ENCODE measurements at regions not wholly inside any gene's neighbourhood (a gene's known extent, or its start where the extent isn't known, plus 50 kb on each side); places are given as distances from the start of the nearest gene placed in this dataset.

GRCh38 chr2:187989925-187990623 lies 301.6 kb upstream of the GULP1 start (continued):
- TF ChIP-seq ZNF462 (CRISPR knock-in tag; IDR thresholded peaks at IDR 0.05) (no peak), STAT1 (IDR thresholded peaks at IDR 0.05; ENCODE audit: unreplicated experiment) (no peak), POLR2AphosphoS5 (IDR thresholded peaks at IDR 0.05; ENCODE audit: low read depth) (no peak), NANOG (IDR thresholded peaks at IDR 0.05; ENCODE audit: borderline replicate concordance) (no peak)

- no peaks in the 10 kb centered on the region for H4K20me1 ChIP-seq (replicated peaks; ENCODE audit: insufficient read depth)
- H3K27me3 ChIP-seq (ENCODE audit: insufficient read depth): no peaks in the 10 kb centered on the region
- DNase-seq (ENCODE audit: low spot score): no peak
- no peak overlapping the region for H3K4me3 Mint-ChIP-seq
- no peak overlapping the region for H2AFZ ChIP-seq
- no peak overlapping the region for H3K4me3 ChIP-seq
- peaks cover 60% of the 10 kb centered on the region for H3K4me1 ChIP-seq (ENCODE audit: insufficient read depth)
- no peaks in the 10 kb centered on the region for H3K36me3 Mint-ChIP-seq (ENCODE audit: low read depth)
- H3F3A ChIP-seq (replicated peaks; ENCODE audit: low read depth): no peaks in the 10 kb centered on the region
- no peak for ATAC-seq
- no peaks in the 10 kb centered on the region for H3K79me2 ChIP-seq (replicated peaks; ENCODE audit: insufficient read depth)
- no peaks in the 10 kb centered on the region for H3K9me2 ChIP-seq (ENCODE audit: insufficient read depth)
- peaks cover 3% of the 10 kb centered on the region; the same call in 2 of the 3 replicates for H3K9me3 Mint-ChIP-seq
- H3K27ac Mint-ChIP-seq: 0 out of 2 replicates have a peak overlapping the region, but pooled peaks have one; percentile 64
- peaks cover 3% of the 10 kb centered on the region for H3K27me3 Mint-ChIP-seq (ENCODE audit: insufficient read depth, low read depth, poor library complexity)
- peaks cover 54% of the 10 kb centered on the region for H3K4me1 Mint-ChIP-seq
- peak overlapping the region; percentile 40; the same call in 1 of the 2 replicates for H3K27ac ChIP-seq (ENCODE audit: low read depth)
- no peaks in the 10 kb centered on the region for H3K36me3 ChIP-seq (ENCODE audit: insufficient read depth)
- no peak overlapping the region for H3K4me2 ChIP-seq
- TF ChIP-seq ZNF462 (CRISPR knock-in tag; IDR thresholded peaks at IDR 0.05) (no peak), ZNF114 (CRISPR knock-in tag; IDR thresholded peaks at IDR 0.05) (no peak), CTCF (conservative IDR thresholded peaks at IDR 0.05; ENCODE audit: low read depth in 2 of 2) (no peak), EZH2 (IDR thresholded peaks at IDR 0.05; ENCODE audit: low read depth, unreplicated experiment) (no peak), POLR2AphosphoS5 (IDR thresholded peaks at IDR 0.05; ENCODE audit: low read depth) (no peak)
Measured at GRCh38 chr2:187991389-187991788, 300.3 kb upstream of the GULP1 start.
